Thyroid gland (tissue), 4 donors: ENCODE measurements at regions not wholly inside any gene's neighbourhood (a gene's known extent, or its start where the extent isn't known, plus 50 kb on each side); places are given as distances from the start of the nearest gene placed in this dataset.
"Not testable (repeated sequence)": the region's sequence is repeated elsewhere in the genome, so short reads cannot be mapped to it uniquely, and the experiment has no call there.

Experiments
- POLR2A ChIP-seq, 2 donors: fragments of 450-650 bp; IDR thresholded peaks; one replicate each; pipeline ENCODE4 v1.6.1; 2017; ENCODE audit warnings: antibody characterized with exemption in 2 of 2, mild to moderate bottlenecking in 2 of 2, moderate library complexity in 1 of 2
- TF ChIP-seq, protein P1 (sequence below), 6 experiments: fragments of 200-600 bp in 3 of 6; fragments of 450-650 bp in 3 of 6; sonication (generic) in 3 of 6; IDR thresholded peaks; one replicate each; pipeline ENCODE4 v1.5.1; 2016 to 2019; ENCODE audit warnings: antibody characterized with exemption in 6 of 6, mild to moderate bottlenecking in 2 of 6, inconsistent platforms in 1 of 6, moderate library complexity in 1 of 6

DNA sequence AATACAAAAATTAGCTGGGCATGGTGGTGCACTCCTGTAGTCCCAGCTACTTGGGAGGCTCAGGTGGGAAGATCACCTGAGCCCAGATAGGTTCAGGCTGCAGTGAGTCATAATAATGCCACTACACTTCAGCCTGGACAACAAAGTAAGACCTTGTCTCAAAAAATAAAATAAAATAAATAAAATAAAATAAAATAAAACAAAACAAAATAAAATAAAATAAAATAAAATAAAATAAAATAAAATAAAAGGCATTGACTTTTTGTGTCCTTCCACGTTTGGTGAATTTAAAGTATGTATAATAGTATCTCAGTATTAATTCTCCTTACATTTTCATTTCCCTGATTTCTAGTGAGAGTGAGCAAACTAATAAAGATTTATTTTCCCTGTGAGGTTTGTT is 113.6 kb downstream of the ZIC1 start:
- TF ChIP-seq, protein P1, sequence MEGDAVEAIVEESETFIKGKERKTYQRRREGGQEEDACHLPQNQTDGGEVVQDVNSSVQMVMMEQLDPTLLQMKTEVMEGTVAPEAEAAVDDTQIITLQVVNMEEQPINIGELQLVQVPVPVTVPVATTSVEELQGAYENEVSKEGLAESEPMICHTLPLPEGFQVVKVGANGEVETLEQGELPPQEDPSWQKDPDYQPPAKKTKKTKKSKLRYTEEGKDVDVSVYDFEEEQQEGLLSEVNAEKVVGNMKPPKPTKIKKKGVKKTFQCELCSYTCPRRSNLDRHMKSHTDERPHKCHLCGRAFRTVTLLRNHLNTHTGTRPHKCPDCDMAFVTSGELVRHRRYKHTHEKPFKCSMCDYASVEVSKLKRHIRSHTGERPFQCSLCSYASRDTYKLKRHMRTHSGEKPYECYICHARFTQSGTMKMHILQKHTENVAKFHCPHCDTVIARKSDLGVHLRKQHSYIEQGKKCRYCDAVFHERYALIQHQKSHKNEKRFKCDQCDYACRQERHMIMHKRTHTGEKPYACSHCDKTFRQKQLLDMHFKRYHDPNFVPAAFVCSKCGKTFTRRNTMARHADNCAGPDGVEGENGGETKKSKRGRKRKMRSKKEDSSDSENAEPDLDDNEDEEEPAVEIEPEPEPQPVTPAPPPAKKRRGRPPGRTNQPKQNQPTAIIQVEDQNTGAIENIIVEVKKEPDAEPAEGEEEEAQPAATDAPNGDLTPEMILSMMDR (IDR thresholded peaks at IDR 0.05) = not testable (repeated sequence)
- not testable (repeated sequence) for TF ChIP-seq POLR2A (IDR thresholded peaks at IDR 0.05)
